Stomach smooth muscle (tissue), 2 donors: ENCODE measurements at regions not wholly inside any gene's neighbourhood (a gene's known extent, or its start where the extent isn't known, plus 50 kb on each side); places are given as distances from the start of the nearest gene placed in this dataset.

Source experiments
- H3K27ac ChIP-seq: one replicate; pipeline ENCODE4 v1.7.0; 2013; ENCODE audit warnings: mild to moderate bottlenecking, low read length, inconsistent platforms
- H3K27me3 ChIP-seq, 2 donors: one replicate each; pipeline ENCODE4 v1.7.0; 2013; ENCODE audit warnings: low read length in 2 of 2; ENCODE audit not compliant: insufficient read depth in 2 of 2, control insufficient read depth in 1 of 2
- H3K36me3 ChIP-seq, 2 donors: one replicate each; pipeline ENCODE4 v1.7.0; 2013; ENCODE audit warnings: low read length in 2 of 2; ENCODE audit not compliant: control insufficient read depth in 2 of 2, insufficient read depth in 2 of 2
- H3K4me1 ChIP-seq: one replicate; pipeline ENCODE4 v1.7.0; 2013; ENCODE audit warnings: low read length; ENCODE audit not compliant: control insufficient read depth, insufficient read depth
- H3K4me3 ChIP-seq, 2 donors: one replicate each; pipeline ENCODE4 v1.7.0; 2013; ENCODE audit warnings: low read length in 2 of 2
- H3K9ac ChIP-seq, 2 donors: one replicate each; pipeline ENCODE4 v1.7.0; 2013; ENCODE audit warnings: low read length in 2 of 2, mild to moderate bottlenecking in 1 of 2
- H3K9me3 ChIP-seq, 2 donors: one replicate each; pipeline ENCODE4 v1.7.0; 2013; ENCODE audit warnings: low read length in 2 of 2; ENCODE audit not compliant: control insufficient read depth in 2 of 2
- donor health status: healthy.
- donor health status: Pancreatic carcinoma.

GRCh38 chr2:10985260-10985659 lies 73.5 kb downstream of the KCNF1 start:
- no peaks in the 10 kb centered on the region for H3K9me3 ChIP-seq
- peaks cover 8% of the 10 kb centered on the region for H3K4me1 ChIP-seq
- H3K9ac ChIP-seq = no peak overlapping the region
- H3K36me3 ChIP-seq = no peaks in the 10 kb centered on the region
- no peak overlapping the region for H3K4me3 ChIP-seq
- no peak overlapping the region for H3K27ac ChIP-seq
- peaks cover 5 to 15% of the 10 kb centered on the region in 2 donors for H3K27me3 ChIP-seq

- H3K4me1 ChIP-seq = peaks cover 8% of the 10 kb centered on the region
- no peak overlapping the region for H3K9ac ChIP-seq
- no peak overlapping the region for H3K4me3 ChIP-seq
- no peak overlapping the region for H3K27ac ChIP-seq
- H3K36me3 ChIP-seq = no peaks in the 10 kb centered on the region
- peaks cover 5 to 15% of the 10 kb centered on the region in 2 donors for H3K27me3 ChIP-seq
- no peaks in the 10 kb centered on the region for H3K9me3 ChIP-seq
Observed at GRCh38 chr2:10985901-10986535, 74.3 kb downstream of the KCNF1 start.

DNA sequence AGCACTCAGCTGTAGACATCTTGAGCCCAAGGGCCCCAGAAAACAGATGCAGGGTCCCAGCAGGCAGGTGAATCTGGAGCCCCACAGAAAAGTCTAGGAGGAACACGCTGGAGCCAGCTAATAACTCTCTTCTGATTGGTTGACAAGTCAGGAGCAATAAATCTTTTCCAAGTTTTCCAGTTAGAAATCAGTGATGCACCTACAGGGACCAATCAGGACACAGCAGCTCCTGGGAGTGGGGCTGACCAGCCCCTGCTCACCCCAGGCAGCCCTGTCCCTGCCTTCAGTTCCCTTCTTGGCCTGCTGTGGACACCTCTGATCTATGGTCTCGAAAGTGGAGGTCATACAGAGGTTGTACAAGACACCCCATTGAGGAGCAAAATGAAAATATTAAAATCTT lies 75.7 kb downstream of the KCNF1 start:
- no peak overlapping the region for H3K4me3 ChIP-seq
- H3K9ac ChIP-seq = no peak overlapping the region
- no peak overlapping the region for H3K27ac ChIP-seq
- peaks cover 5 to 12% of the 10 kb centered on the region in 2 donors for H3K27me3 ChIP-seq
- peaks cover 8% of the 10 kb centered on the region for H3K4me1 ChIP-seq
- no peaks in the 10 kb centered on the region for H3K36me3 ChIP-seq
- no peaks in the 10 kb centered on the region for H3K9me3 ChIP-seq

DNA sequence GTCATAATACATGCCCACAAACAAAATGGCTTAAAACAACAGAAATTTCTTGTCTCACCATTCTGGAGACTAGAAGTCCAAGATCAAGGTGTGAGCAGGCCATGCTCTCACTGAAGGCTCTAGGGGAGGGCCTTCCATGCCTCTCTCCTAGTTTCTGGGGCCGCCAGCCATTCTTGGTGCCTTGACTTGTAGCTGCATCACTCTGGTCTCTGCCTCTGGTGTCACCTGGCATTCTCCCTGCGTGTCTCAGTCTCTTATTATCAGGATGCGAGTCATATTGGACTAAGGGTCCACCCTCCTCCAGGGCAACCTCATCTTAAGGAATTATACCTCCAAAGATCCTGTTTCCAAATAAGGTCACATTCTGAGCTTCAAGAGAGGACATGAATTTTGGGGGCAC lies 76.1 kb downstream of the KCNF1 start:
- no peak overlapping the region for H3K4me3 ChIP-seq
- no peaks in the 10 kb centered on the region for H3K9me3 ChIP-seq
- H3K27ac ChIP-seq = no peak overlapping the region
- H3K9ac ChIP-seq = no peak overlapping the region
- peaks cover 5 to 12% of the 10 kb centered on the region in 2 donors for H3K27me3 ChIP-seq
- H3K4me1 ChIP-seq = peaks cover 8% of the 10 kb centered on the region
- no peaks in the 10 kb centered on the region for H3K36me3 ChIP-seq

DNA sequence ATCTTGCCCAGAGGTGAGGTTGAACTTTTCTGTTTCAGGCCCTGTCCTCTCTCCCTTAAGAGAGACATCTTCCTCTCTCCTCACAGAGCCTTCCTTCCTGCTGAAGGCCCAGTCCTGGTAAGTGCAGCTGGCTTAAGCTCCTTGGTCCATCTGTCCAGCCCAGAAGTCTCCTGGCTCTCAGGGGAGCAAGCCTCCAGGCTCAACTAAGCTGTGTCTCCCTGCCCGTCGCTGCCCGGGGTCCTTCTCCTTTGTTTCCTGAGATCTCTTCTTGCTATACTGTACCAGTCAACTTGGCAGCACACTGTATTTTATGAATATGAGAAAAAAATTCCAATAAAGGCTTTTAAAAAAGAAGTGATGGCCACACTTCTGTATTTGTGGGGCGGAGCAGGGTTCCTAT lies 77.4 kb downstream of the KCNF1 start:
- no peaks in the 10 kb centered on the region for H3K9me3 ChIP-seq

GRCh38 chr2:10989782-10990181 lies 78.0 kb downstream of the KCNF1 start:
- no peaks in the 10 kb centered on the region for H3K9me3 ChIP-seq
- peaks cover 0 to 5% of the 10 kb centered on the region in 2 donors for H3K27me3 ChIP-seq

More for the DNA sequence above, 77.4 kb downstream of the KCNF1 start:
- H3K9ac ChIP-seq = no peak overlapping the region
- H3K4me3 ChIP-seq = no peak overlapping the region
- no peaks in the 10 kb centered on the region for H3K36me3 ChIP-seq
- peaks cover 4% of the 10 kb centered on the region for H3K4me1 ChIP-seq
- H3K27me3 ChIP-seq = peaks cover 3 to 5% of the 10 kb centered on the region in 2 donors
- H3K27ac ChIP-seq = no peak overlapping the region

DNA sequence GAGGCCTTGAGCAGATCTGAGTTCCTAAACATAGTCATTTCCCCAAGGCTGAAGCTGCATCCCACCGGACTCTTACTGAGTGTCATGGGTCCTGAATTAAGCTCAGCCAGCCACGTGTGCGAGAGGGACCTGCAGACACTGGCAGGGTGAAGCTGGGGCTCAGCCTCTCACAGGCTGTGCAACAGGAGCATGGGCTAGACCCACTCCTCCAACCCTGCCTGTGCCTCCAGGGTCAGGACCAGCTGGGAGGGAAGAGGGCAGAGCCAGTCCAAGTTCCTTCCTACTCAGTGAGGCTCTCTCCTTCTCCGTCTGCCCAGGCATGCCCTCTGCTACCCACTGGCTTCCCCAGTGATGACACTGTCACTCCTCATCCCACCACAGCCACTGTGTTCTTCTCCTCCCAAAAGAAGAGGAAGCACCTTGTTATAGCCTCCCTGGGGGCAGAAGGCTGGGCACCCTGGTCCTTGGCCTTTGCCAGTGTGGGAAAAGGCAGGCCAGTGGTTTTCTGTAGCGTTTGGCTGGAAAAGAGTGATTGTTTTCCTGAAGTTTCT lies 78.9 kb downstream of the KCNF1 start:
- H3K27me3 ChIP-seq = peaks cover 0 to 3% of the 10 kb centered on the region in 2 donors
- no peak overlapping the region for H3K4me3 ChIP-seq
- H3K36me3 ChIP-seq = no peaks in the 10 kb centered on the region
- no peak overlapping the region for H3K27ac ChIP-seq
- no peaks in the 10 kb centered on the region for H3K9me3 ChIP-seq
- no peaks in the 10 kb centered on the region for H3K4me1 ChIP-seq
- H3K9ac ChIP-seq = no peak overlapping the region

More at GRCh38 chr2:10989782-10990181, 78.0 kb downstream of the KCNF1 start:
- H3K36me3 ChIP-seq = no peaks in the 10 kb centered on the region
- no peak overlapping the region for H3K4me3 ChIP-seq
- H3K9ac ChIP-seq = no peak overlapping the region
- H3K4me1 ChIP-seq = no peaks in the 10 kb centered on the region
- H3K27ac ChIP-seq = no peak overlapping the region

DNA sequence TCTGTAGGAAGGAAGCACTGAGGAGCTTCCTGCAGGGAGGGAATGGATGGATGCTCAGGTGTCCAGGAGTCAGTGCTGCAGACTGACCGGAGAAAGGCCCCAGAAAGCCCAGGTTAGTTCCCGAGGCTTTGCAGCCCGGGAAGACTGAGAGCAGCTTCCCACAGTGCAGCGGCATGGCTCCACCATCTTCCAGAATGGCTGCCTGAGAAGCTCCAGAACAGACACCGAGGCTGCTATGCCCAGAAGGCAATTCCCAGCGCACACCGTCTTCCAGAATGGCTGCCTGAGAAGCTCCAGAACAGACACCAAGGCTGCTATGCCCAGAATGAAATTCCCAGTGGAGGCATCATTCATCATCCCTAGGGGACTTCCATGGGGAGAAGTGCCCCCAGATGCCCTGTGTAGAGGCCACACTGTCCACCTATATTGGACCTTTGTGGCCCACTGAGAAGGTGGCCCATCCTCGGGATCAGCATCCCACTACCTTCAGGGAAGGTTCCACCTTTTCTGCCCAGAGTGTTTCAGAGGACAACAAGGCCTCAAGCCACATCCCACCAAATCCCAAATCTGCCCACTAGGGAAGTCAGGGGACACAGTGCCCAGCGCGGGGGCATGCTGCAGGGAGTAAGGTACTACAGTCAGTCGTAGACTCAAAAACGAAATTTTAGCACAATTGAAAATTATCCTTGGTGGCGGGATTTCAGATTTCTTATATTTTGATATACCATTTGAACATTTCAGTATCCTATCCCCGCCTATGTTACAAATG lies 80.5 kb downstream of the KCNF1 start:
- Histone ChIP-seq H3K9me3 (no peaks in the 10 kb centered on the region), H3K4me3 (no peak overlapping the region), H3K27me3 (no peaks in the 10 kb centered on the region), H3K9ac (no peak overlapping the region), H3K4me1 (no peaks in the 10 kb centered on the region), H3K36me3 (no peaks in the 10 kb centered on the region), H3K27ac (no peak overlapping the region)

DNA sequence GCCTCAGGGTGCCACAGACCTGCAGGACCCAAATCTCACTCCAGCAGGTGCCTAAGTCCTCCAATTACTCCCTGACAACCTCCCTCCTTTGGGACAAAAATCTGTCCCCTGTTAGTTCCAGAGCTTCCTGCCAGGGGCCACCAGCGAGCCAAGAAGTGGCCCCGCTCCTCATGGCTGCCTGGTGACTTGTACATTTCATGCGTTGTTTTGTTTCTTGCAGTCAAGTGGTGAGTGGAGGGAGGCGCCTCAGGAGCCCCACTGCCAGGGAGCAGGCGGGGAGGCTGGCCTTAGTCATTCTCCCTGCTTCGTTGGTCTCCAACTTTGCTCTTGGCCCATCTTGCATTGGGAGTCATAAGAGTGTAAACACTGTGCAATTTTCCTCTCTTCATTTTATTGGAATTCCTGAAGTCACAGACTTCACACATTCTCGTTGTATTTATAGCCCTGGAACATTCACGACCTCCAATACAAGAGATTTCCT lies 81.3 kb downstream of the KCNF1 start:
- Histone ChIP-seq H3K4me3 (no peak overlapping the region), H3K27ac (no peak overlapping the region), H3K9me3 (no peaks in the 10 kb centered on the region), H3K9ac (no peak overlapping the region), H3K27me3 (no peaks in the 10 kb centered on the region), H3K4me1 (no peaks in the 10 kb centered on the region), H3K36me3 (no peaks in the 10 kb centered on the region)

- no peaks in the 10 kb centered on the region for H3K36me3 ChIP-seq
- no peak overlapping the region for H3K27ac ChIP-seq
- no peaks in the 10 kb centered on the region for H3K4me1 ChIP-seq
- no peak overlapping the region for H3K4me3 ChIP-seq
- no peak overlapping the region for H3K9ac ChIP-seq
- H3K27me3 ChIP-seq = no peaks in the 10 kb centered on the region
- H3K9me3 ChIP-seq = no peaks in the 10 kb centered on the region
Observed at GRCh38 chr2:10995366-10995970, 83.7 kb downstream of the KCNF1 start.
